ENCODE measurements at regions not wholly inside any gene's neighbourhood (a gene's known extent, or its start where the extent isn't known, plus 50 kb on each side); places are given as distances from the start of the nearest gene placed in this dataset.
A peak's percentile ranks its signal among the peaks of the same experiment; 100 is the strongest.
"Not testable (repeated sequence)": the region's sequence is repeated elsewhere in the genome, so short reads cannot be mapped to it uniquely, and the experiment has no call there.

GRCh38 chr13:50179977-50180376 is 164.7 kb downstream of the KCNRG start:
- Histone ChIP-seq H3K4ac (ENCODE audit: low read depth, low read length) (no peak overlapping the region), H3K4me1 (ENCODE audit: insufficient read depth, low read length) (no peaks in the 10 kb centered on the region), H4K20me1 (ENCODE audit: control insufficient read depth, insufficient read depth, insufficient read length) (no peaks in the 10 kb centered on the region), H4K8ac (replicated peaks; ENCODE audit: insufficient read length, low read depth, low read length) (no peak overlapping the region), H2BK5ac (ENCODE audit: insufficient read length, low read length) (no peak overlapping the region), H3K23me2 (ENCODE audit: insufficient read length, low read depth, low read length, poor library complexity, severe bottlenecking) (no peaks in the 10 kb centered on the region), H2BK15ac (ENCODE audit: low read depth, low read length) (no peak overlapping the region), H3T11ph (ENCODE audit: low read length) (no peak overlapping the region), H2BK12ac (ENCODE audit: insufficient read length, low read depth, low read length) (no peak overlapping the region), H3K18ac (ENCODE audit: insufficient read length, low read depth, low read length) (no peak overlapping the region), H4K91ac (ENCODE audit: insufficient read length, low read depth, low read length) (no peak overlapping the region), H3K9me3 (ENCODE audit: control insufficient read depth, low read depth, low read length) (no peaks in the 10 kb centered on the region), H3K4me2 (ENCODE audit: insufficient read depth, insufficient read length, low read length) (no peak overlapping the region), H2AK5ac (ENCODE audit: insufficient read length, low read length) (no peak overlapping the region), H3K79me1 (ENCODE audit: insufficient read depth, low read depth, low read length, poor library complexity, severe bottlenecking) (no peaks in the 10 kb centered on the region), H4K5ac (ENCODE audit: insufficient read length, low read depth, low read length) (no peak overlapping the region), H3K79me2 (ENCODE audit: insufficient read depth, low read length) (no peaks in the 10 kb centered on the region), H2BK20ac (ENCODE audit: low read depth, low read length, poor library complexity, severe bottlenecking) (no peak overlapping the region), H3K9ac (ENCODE audit: extremely low read depth, insufficient read length, low read length) (no peak overlapping the region), H3K27ac (ENCODE audit: insufficient read length, low read depth, low read length) (no peak overlapping the region), H3K14ac (ENCODE audit: insufficient read depth, low read length) (no peak overlapping the region), H3K56ac (ENCODE audit: insufficient read length, low read depth, low read length) (no peak overlapping the region), H2AFZ (ENCODE audit: low read length) (no peak overlapping the region), H3K27me3 (ENCODE audit: insufficient read depth, low read length) (no peaks in the 10 kb centered on the region), H2BK120ac (ENCODE audit: low read depth, low read length, poor library complexity, severe bottlenecking) (no peak overlapping the region), H3K23ac (ENCODE audit: insufficient read length, low read depth, low read length) (no peak overlapping the region)
- WGBS (ENCODE audit: extremely low coverage, insufficient read length, low lambda C conversion rate), result no CpG with 5 or more reads among the region's 1 CpG
- DNase-seq, result no peak
- peaks cover 1 to 3% (median 2%) of the 10 kb centered on the region in 3 experiments; a peak in 4 of 7 replicates for H3K36me3 Mint-ChIP-seq (ENCODE audit: insufficient read depth in 1 of 3, low read depth in 3 of 3)
- no peak for TF ChIP-seq CTCF (conservative IDR thresholded peaks at IDR 0.05)
- no peak overlapping the region for H3K4me3 Mint-ChIP-seq
- H3K4me1 Mint-ChIP-seq, result no peaks in the 10 kb centered on the region
- peaks cover 0 to 2% of the 10 kb centered on the region in 2 experiments; a peak in 1 of 5 replicates for H3K9me3 Mint-ChIP-seq
- peaks cover 4% of the 10 kb centered on the region; the same call in 1 of the 2 replicates for H3K27me3 Mint-ChIP-seq (ENCODE audit: low read depth)
- H3K27ac Mint-ChIP-seq, result no peak overlapping the region

GRCh38 chr13:50185769-50186763 is 170.8 kb downstream of the KCNRG start:
- not testable (repeated sequence) for H4K20me1 ChIP-seq (ENCODE audit: control insufficient read depth, insufficient read depth, insufficient read length); H3K4me1 ChIP-seq (ENCODE audit: insufficient read depth, low read length); H3K27me3 ChIP-seq (ENCODE audit: insufficient read depth, low read length); H2AFZ ChIP-seq (ENCODE audit: low read length); H3K4ac ChIP-seq (ENCODE audit: low read depth, low read length); H2BK120ac ChIP-seq (ENCODE audit: low read depth, low read length, poor library complexity, severe bottlenecking); H3K9me3 Mint-ChIP-seq; H2BK15ac ChIP-seq (ENCODE audit: low read depth, low read length); H3K56ac ChIP-seq (ENCODE audit: insufficient read length, low read depth, low read length); H2BK5ac ChIP-seq (ENCODE audit: insufficient read length, low read length); H3K23me2 ChIP-seq (ENCODE audit: insufficient read length, low read depth, low read length, poor library complexity, severe bottlenecking); DNase-seq; H3K79me1 ChIP-seq (ENCODE audit: insufficient read depth, low read depth, low read length, poor library complexity, severe bottlenecking); H3K27me3 Mint-ChIP-seq (ENCODE audit: low read depth); H4K8ac ChIP-seq (replicated peaks; ENCODE audit: insufficient read length, low read depth, low read length); H3K79me2 ChIP-seq (ENCODE audit: insufficient read depth, low read length); H3K9me3 ChIP-seq (ENCODE audit: control insufficient read depth, low read depth, low read length); H4K5ac ChIP-seq (ENCODE audit: insufficient read length, low read depth, low read length); H2AK5ac ChIP-seq (ENCODE audit: insufficient read length, low read length); H3K23ac ChIP-seq (ENCODE audit: insufficient read length, low read depth, low read length); H4K91ac ChIP-seq (ENCODE audit: insufficient read length, low read depth, low read length); H3K27ac ChIP-seq (ENCODE audit: insufficient read length, low read depth, low read length)
- H3K4me2 ChIP-seq (ENCODE audit: insufficient read depth, insufficient read length, low read length), result peak overlapping the region; percentile 69
- peak overlapping the region; percentile 70 for H3K9ac ChIP-seq (ENCODE audit: extremely low read depth, insufficient read length, low read length)
- peak overlapping the region; percentile 65; the same call in 1 of the 2 replicates for H3K14ac ChIP-seq (ENCODE audit: insufficient read depth, low read length)
- peak overlapping the region in 2 of 3 experiments; percentile 94 to 97; a peak in 5 of 7 replicates for H3K27ac Mint-ChIP-seq
- H3K36me3 Mint-ChIP-seq (ENCODE audit: insufficient read depth in 1 of 3, low read depth in 3 of 3), result peaks cover 1 to 12% (median 10%) of the 10 kb centered on the region in 3 experiments; a peak in 6 of 7 replicates
- H2BK20ac ChIP-seq (ENCODE audit: low read depth, low read length, poor library complexity, severe bottlenecking), result peak overlapping the region; percentile 60
- peaks cover 21 to 26% of the 10 kb centered on the region in 2 experiments for H3K4me1 Mint-ChIP-seq
- peak overlapping the region; percentile 76 for H2BK12ac ChIP-seq (ENCODE audit: insufficient read length, low read depth, low read length)
- peak overlapping the region; percentile 82 for H3K18ac ChIP-seq (ENCODE audit: insufficient read length, low read depth, low read length)
- H3K4me3 Mint-ChIP-seq, result peak overlapping the region; percentile 75 to 79
- no CpG with 5 or more reads among the region's 32 CpGs for WGBS (ENCODE audit: extremely low coverage, insufficient read length, low lambda C conversion rate)
- H3T11ph ChIP-seq (ENCODE audit: low read length), result peak overlapping the region; percentile 70

Data from H9 (cell line).